Activated T-helper 1 cell treated with anti-CD3 and anti-CD28 coated beads, Interleukin-12 subunit alpha, Interleukin-12 subunit beta, Interleukin-2, Interleukin-4 antibody, amounts not matched to agents 30 ng/mL and 10 ng/mL and 1 ng/mL, durations not matched to agents 14 hours and 24 hours and 36 hours (primary cell): ENCODE measurements at regions not wholly inside any gene's neighbourhood (a gene's known extent, or its start where the extent isn't known, plus 50 kb on each side); places are given as distances from the start of the nearest gene placed in this dataset.
"Not testable (repeated sequence)": the region's sequence is repeated elsewhere in the genome, so short reads cannot be mapped to it uniquely, and the experiment has no call there.

Experiments
- DNase-seq: peaks from one replicate; pipeline ENCODE4 v3.0.0; 2021; ENCODE audit warnings: low spot score
- H3K27ac Mint-ChIP-seq: one replicate; pipeline ENCODE4 v1.8.0; 2021; ENCODE audit warnings: mild to moderate bottlenecking, mixed read lengths
- H3K27me3 Mint-ChIP-seq: one replicate; pipeline ENCODE4 v1.8.0; 2022; ENCODE audit warnings: mild to moderate bottlenecking, moderate library complexity, mixed read lengths; ENCODE audit not compliant: insufficient read depth
- H3K36me3 Mint-ChIP-seq: one replicate; pipeline ENCODE4 v1.8.0; 2021; ENCODE audit warnings: low read depth, mixed read lengths
- H3K4me1 Mint-ChIP-seq: one replicate; pipeline ENCODE4 v1.8.0; 2021; ENCODE audit warnings: low read depth, mixed read lengths
- H3K4me3 Mint-ChIP-seq: one replicate; pipeline ENCODE4 v1.8.0; 2021; ENCODE audit warnings: mild to moderate bottlenecking, moderate library complexity, mixed read lengths
- H3K9me3 Mint-ChIP-seq: one replicate; pipeline ENCODE4 v1.8.0; 2021; ENCODE audit warnings: mixed read lengths
- intact Hi-C: fragments of 100-400 bp; cut with micrococcal nuclease; formaldehyde crosslinking; loops from one replicate; pipeline ENCODE4 v1.15.1; 2024

DNA sequence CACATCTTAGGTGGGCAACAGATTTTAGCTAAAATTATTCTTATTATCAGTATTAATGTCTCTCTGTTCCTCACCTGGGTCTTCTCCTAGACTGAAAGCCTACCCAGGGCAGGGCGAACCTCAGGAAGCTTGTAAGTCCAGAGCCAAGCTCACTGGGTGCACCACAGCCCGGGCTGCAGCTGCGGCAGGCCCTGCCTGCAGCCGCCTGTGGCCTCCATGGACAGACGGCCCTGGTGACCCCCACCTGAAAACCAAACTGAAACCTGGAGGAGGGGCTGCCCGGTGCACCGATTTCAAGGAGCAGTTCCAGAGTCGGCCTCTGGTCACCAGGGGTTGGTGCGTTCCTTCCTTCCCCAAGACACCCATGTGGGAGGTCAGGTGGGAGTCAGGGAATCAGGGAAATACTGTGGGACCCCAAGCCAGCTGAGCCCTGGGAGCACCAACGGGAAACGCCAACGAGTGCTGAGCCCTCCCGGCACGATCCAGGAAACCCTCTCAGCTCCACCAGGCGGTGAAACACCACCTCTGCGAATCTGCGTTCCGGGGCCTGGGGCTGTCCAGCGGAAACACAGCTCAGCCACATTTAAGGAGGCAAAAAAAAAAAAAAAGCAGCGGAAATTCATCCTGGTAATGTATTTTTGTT lies 68.6 kb upstream of the PPP1R26 start:
- Mint-ChIP-seq H3K27ac (no peak overlapping the region), H3K4me3 (no peak overlapping the region), H3K4me1 (no peaks in the 10 kb centered on the region), H3K9me3 (no peaks in the 10 kb centered on the region), H3K27me3 (peaks cover 1% of the 10 kb centered on the region), H3K36me3 (no peaks in the 10 kb centered on the region)
- intact Hi-C loops, result no loop called here
- DNase-seq, result no peak

DNA sequence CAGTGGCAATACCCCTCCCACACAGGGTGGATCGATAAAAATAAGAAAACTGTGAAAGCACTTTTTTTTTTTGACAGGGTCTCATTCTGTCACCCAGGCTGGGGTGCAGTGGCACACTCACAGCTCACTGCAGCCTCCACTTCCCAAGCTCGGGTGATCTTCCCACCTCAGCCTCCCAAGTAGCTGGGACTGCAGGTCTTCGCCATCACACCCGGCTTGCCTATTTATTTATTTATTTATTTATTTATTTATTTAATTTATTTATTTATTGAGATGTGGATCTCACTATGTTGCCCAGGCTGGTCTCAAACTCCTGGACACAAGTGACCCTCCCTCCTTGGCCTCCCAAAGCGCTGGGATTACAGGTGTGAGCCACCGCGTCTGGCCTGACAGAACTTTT lies 68.0 kb upstream of the PPP1R26 start:
- intact Hi-C loops, H3K27me3 Mint-ChIP-seq, DNase-seq, H3K9me3 Mint-ChIP-seq, H3K27ac Mint-ChIP-seq, H3K36me3 Mint-ChIP-seq, H3K4me1 Mint-ChIP-seq, H3K4me3 Mint-ChIP-seq: not testable (repeated sequence)

- H3K9me3 Mint-ChIP-seq, H3K4me1 Mint-ChIP-seq, H3K36me3 Mint-ChIP-seq, H3K27ac Mint-ChIP-seq, intact Hi-C loops, H3K4me3 Mint-ChIP-seq, H3K27me3 Mint-ChIP-seq: not testable (repeated sequence)
- DNase-seq, result peak; percentile 56
Measured at GRCh38 chr9:135412315-135413085, 67.1 kb upstream of the PPP1R26 start.

DNA sequence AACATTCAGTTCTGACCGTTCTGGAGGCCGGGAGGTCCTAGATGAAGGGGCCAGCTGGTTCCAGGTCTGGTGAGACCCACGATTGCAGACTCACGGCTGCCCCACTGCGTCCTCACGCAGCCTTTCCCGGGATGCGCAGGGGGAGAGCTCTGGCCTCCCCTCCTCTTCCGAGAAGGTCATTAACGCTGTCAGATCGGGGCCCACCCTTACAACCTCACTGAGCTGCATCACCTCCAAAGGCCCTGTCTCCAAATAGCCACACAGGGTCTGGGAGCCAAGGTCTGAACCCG lies 66.6 kb upstream of the PPP1R26 start:
- Mint-ChIP-seq H3K9me3 (no peaks in the 10 kb centered on the region), H3K4me1 (no peaks in the 10 kb centered on the region), H3K4me3 (no peak overlapping the region), H3K36me3 (no peaks in the 10 kb centered on the region), H3K27me3 (no peaks in the 10 kb centered on the region), H3K27ac (no peak overlapping the region)
- no peak for DNase-seq
- intact Hi-C loops, result no loop called here

GRCh38 chr9:135413461-135413860 lies 66.1 kb upstream of the PPP1R26 start:
- Mint-ChIP-seq H3K4me3 (no peak overlapping the region), H3K27ac (no peak overlapping the region), H3K27me3 (no peaks in the 10 kb centered on the region), H3K4me1 (no peaks in the 10 kb centered on the region), H3K36me3 (no peaks in the 10 kb centered on the region), H3K9me3 (no peaks in the 10 kb centered on the region)
- intact Hi-C loops, result no loop called here
- no peak for DNase-seq

DNA sequence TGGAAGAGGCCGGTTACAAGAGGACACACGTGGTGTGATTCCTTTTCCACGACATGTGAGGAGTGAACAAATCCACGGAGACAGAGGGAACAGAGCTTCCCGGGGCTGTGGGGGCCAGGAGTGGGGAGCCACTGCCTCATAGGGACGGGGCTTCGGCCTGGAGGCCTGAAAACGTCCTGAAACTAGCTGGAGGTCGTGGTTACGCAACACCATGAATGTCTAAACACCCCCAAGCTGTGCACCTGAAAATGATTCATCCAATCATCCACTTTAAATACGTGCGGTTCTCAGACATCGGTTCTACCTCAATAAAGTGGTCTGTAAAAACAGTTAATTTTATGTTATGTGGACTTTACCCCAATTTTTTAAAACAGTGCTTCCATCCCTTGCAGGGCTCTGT lies 65.3 kb upstream of the PPP1R26 start:
- Mint-ChIP-seq H3K9me3 (no peaks in the 10 kb centered on the region), H3K4me1 (no peaks in the 10 kb centered on the region), H3K27me3 (no peaks in the 10 kb centered on the region), H3K4me3 (no peak overlapping the region), H3K36me3 (no peaks in the 10 kb centered on the region), H3K27ac (no peak overlapping the region)
- DNase-seq, result no peak
- intact Hi-C loops, result no loop called here

DNA sequence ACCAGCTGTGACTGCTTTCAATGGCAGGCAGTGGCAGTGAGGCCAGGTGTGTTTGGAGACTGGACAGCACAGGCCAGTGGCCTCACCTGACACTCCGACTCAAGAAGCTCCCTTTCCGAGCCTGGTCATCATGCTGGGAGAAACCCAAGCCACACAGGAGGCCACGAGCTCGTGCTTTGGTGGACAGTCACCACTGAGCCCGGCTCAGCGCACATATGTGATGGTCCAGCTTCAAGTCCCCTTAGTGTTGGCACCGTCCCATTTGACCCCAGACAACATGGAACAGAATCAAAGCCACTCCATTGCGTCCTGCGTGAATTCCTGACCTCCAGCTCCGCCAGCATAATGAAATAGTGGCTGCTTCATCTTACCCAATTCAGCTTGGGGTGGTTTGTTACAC lies 64.0 kb upstream of the PPP1R26 start:
- Mint-ChIP-seq H3K9me3 (no peaks in the 10 kb centered on the region), H3K4me3 (no peak overlapping the region), H3K27ac (no peak overlapping the region), H3K36me3 (no peaks in the 10 kb centered on the region), H3K27me3 (no peaks in the 10 kb centered on the region), H3K4me1 (no peaks in the 10 kb centered on the region)
- intact Hi-C loops, result no loop called here
- no peak for DNase-seq

- intact Hi-C loops, result no loop called here
- Mint-ChIP-seq H3K27ac (no peak overlapping the region), H3K9me3 (no peaks in the 10 kb centered on the region), H3K4me1 (no peaks in the 10 kb centered on the region), H3K36me3 (no peaks in the 10 kb centered on the region), H3K4me3 (no peak overlapping the region), H3K27me3 (no peaks in the 10 kb centered on the region)
- no peak for DNase-seq
Measured at GRCh38 chr9:135416664-135417290, 62.8 kb upstream of the PPP1R26 start.

DNA sequence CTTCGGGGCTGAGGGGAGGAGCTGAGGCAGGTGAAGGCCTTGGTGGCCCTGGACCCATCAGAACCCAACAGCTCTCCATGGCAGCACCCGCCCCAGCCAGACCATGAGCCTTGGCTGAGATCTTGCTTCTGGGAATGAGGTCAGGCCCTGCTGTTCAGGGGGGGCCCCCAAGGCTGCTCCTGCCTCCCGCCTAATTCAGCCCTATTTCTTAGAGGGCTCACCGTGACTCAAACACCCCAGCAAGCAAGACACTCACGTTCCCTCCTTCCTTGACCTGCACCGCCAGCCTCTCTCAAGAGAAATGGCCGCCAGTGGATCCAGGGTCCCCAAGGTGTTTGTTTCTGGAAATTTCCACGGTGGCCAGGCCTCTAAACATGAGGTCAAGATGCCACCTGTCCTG lies 61.4 kb upstream of the PPP1R26 start:
- no peak for DNase-seq
- Mint-ChIP-seq H3K9me3 (no peaks in the 10 kb centered on the region), H3K4me3 (no peak overlapping the region), H3K27me3 (no peaks in the 10 kb centered on the region), H3K36me3 (no peaks in the 10 kb centered on the region), H3K27ac (no peak overlapping the region), H3K4me1 (no peaks in the 10 kb centered on the region)
- intact Hi-C loops, result no loop called here

DNA sequence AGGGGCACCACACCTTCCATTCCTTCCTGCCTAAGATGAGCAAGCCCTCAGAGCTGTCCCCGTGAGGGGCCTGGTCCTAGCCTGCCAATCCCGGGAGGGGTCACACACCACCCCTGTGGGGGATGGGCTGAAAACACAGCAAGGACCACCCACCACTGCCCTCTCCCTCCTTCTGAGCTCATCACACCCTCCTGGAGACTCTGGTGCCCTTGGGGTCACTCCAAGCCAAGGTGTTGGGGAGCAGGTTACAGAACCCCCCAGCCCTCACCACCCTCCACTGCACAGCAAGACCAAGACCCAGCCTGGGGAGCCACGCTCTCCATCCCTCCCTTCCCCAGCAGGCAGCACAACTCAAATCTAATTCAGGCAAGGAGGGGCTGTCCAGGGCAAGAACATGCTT lies 60.5 kb upstream of the PPP1R26 start:
- Mint-ChIP-seq H3K4me3 (no peak overlapping the region), H3K27me3 (no peaks in the 10 kb centered on the region), H3K9me3 (peaks cover 6% of the 10 kb centered on the region), H3K36me3 (no peaks in the 10 kb centered on the region), H3K27ac (no peak overlapping the region), H3K4me1 (no peaks in the 10 kb centered on the region)
- no peak for DNase-seq
- intact Hi-C loops, result no loop called here

DNA sequence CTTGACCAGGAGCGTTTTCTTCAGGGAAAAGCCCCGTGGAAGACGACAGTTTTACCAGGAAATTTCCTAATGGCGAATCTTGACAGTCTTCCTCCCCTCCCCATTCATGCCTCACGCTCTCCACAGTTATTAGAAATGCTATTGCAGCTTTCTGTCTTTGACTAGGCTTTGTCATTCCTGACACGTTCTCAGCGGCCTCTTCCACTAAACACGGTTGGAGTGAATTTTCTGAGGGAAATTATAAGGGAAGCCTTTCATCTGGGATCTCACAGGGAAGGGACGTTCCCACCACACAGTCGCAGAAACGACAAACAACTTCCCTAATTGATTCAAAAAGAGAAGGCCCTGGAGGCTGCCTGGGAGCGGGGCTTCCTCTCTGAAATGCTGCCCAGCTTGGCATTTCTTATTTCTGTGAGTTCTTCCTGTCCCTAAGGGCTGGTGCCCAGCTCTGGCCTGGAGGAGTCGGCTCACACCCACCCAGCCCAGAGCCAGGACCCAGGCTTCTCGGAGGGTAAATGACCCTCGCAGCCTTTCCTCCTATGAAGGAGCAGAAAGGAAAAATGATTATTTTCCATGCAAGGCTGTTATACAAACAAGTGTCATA lies 57.1 kb upstream of the PPP1R26 start:
- H3K27ac Mint-ChIP-seq, result no peak overlapping the region
- H3K4me1 Mint-ChIP-seq, result no peaks in the 10 kb centered on the region
- peaks cover 6% of the 10 kb centered on the region for H3K9me3 Mint-ChIP-seq
- H3K4me3 Mint-ChIP-seq, result no peak overlapping the region
- H3K36me3 Mint-ChIP-seq, result no peaks in the 10 kb centered on the region
- no peak for DNase-seq
- intact Hi-C loops, result no loop called here
- peaks cover 3% of the 10 kb centered on the region for H3K27me3 Mint-ChIP-seq

GRCh38 chr9:135423725-135424124 lies 55.9 kb upstream of the PPP1R26 start:
- H3K36me3 Mint-ChIP-seq, result no peaks in the 10 kb centered on the region

More at GRCh38 chr9:135423725-135424124, 55.9 kb upstream of the PPP1R26 start:
- H3K27me3 Mint-ChIP-seq, result peaks cover 6% of the 10 kb centered on the region
- intact Hi-C loops, result no loop called here
- no peaks in the 10 kb centered on the region for H3K4me1 Mint-ChIP-seq
- H3K4me3 Mint-ChIP-seq, result no peak overlapping the region
- DNase-seq, result no peak
- H3K27ac Mint-ChIP-seq, result no peak overlapping the region
- peaks cover 6% of the 10 kb centered on the region for H3K9me3 Mint-ChIP-seq
